NCI-H460 (cell line): ENCODE measurements at regions not wholly inside any gene's neighbourhood (a gene's known extent, or its start where the extent isn't known, plus 50 kb on each side); places are given as distances from the start of the nearest gene placed in this dataset.
"Not testable (repeated sequence)": the region's sequence is repeated elsewhere in the genome, so short reads cannot be mapped to it uniquely, and the experiment has no call there.

ENCODE experiments used
- DNase-seq: peaks from one replicate; pipeline ENCODE4 v3.0.0-alpha.2; 2016; ENCODE audit warnings: low read depth; ENCODE audit errors: extremely low read depth

- no peak for DNase-seq
These were observed 509.2 kb downstream of the CSNK1G3 start for GRCh38 chr5:124021066-124021641.

DNA sequence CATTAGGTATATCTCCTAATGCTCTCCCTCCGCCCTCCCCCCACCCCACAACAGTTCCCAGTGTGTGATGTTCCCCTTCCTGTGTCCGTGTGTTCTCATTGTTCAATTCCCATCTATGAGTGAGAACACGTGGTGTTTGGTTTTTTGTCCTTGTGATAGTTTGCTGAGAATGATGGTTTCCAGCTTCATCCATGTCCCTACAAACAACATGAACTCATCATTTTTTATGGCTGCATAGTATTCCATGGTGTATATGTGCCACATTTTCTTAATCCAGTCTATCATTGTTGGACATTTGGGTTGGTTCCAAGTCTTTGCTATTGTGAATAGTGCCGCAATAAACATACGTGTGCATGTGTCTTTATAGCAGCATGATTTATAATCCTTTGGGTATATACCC, 505.3 kb downstream of the CSNK1G3 start:
- not testable (repeated sequence) for DNase-seq

DNA sequence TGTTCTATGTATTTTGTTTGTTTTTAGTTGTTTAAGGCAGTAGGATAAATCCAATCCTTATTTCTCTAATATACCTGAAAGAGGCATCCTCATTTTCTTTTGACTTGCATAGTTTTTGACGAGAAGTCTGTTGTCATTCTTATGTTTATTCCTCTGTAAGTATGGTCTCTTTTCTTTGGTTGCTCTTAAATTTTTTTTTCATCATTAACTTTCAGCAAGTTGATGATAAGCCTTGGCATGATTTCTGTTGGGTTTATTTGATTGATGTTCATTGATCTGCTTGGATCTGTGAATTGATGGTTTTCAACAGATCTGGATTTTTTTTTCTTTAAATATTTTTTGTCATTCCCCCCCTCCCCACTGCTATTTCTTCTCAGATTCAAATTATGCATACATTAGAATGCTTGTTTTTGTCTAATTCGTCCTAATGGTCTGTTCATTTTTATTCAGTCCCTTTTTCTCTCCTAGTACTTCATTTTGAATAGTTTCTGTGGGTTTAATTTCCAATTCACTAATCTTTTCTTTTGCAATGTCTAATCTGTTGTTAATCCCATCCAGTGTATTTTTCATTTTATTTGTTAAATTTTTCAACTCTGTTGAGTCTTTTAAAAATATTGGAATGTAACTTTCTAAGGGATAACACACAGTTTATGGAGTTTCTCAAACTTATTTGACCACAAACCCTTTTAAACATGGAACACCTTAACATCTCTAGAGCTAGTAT, 495.9 kb downstream of the CSNK1G3 start:
- DNase-seq: no peak

- DNase-seq: no peak
These were observed 489.1 kb downstream of the CSNK1G3 start for GRCh38 chr5:124001036-124001615.

- no peak for DNase-seq
These were observed 488.6 kb downstream of the CSNK1G3 start for GRCh38 chr5:124000538-124000937.

GRCh38 chr5:123997462-123998215, 485.7 kb downstream of the CSNK1G3 start:
- DNase-seq: no peak

DNA sequence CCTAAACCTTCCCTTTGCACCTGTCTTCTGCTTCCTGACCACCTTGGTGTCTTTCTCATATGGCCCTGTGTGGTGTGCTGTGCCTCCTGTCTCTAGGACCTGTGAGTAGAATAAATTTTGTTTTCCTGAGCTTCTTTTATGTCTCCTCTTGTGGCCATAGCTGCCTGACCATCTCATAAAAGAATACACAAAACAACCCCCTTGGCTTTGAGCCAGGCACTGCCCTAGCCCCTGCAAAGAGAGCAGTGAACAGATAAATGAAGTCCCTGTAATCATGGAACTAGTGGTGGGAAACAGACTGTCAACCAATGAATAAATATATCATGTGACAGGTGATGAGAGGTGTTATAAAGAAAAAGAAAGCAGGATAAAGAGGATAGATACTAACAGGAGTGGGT, 485.1 kb downstream of the CSNK1G3 start:
- no peak for DNase-seq

DNA sequence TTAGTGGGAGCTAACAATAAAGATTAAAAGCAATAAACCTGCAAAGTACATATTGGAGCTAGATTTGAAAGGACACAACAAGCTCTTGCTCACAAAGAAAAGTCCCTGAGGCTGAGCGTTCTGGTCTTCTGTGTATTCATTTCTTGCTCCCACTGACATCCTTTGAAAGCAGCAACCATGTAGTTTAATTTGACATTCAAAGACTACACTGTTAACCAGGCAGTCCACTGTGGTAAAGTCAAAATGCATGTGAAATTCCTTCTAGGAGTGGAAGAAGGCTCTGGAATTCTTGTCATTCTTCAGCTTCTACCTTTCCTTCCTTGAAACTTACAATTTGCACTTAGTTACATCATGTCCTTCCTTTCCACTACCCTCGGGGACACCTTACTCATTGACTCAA, 480.7 kb downstream of the CSNK1G3 start:
- peak; percentile 9 for DNase-seq

GRCh38 chr5:123987956-123988355, 476.0 kb downstream of the CSNK1G3 start:
- no peak for DNase-seq

GRCh38 chr5:123976379-123977033, 464.5 kb downstream of the CSNK1G3 start:
- no peak for DNase-seq

- DNase-seq: not testable (repeated sequence)
These were observed 463.5 kb downstream of the CSNK1G3 start for GRCh38 chr5:123975521-123975920.

- no peak for DNase-seq
These were observed 454.8 kb downstream of the CSNK1G3 start for GRCh38 chr5:123966781-123967180.

DNA sequence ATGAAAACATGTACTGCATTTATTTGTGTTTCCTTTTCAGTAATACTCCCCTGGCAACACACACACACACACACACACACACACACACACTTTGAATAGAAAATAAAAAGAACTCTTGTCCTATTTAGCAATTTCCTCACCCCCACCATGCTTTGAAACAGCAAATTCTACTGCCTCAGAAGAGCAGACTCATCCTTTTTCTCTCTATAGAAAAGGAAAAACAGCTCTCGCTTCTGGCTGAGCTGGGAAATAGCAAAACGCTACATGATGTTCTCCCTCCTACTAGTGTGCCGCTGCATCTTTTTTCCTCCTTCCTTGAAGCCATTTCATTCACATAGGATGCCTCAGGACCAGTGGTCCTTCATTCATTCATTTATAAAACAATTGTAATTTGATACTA, 453.6 kb downstream of the CSNK1G3 start:
- DNase-seq: no peak

- DNase-seq: no peak
These were observed 452.9 kb downstream of the CSNK1G3 start for GRCh38 chr5:123964884-123965283.

DNA sequence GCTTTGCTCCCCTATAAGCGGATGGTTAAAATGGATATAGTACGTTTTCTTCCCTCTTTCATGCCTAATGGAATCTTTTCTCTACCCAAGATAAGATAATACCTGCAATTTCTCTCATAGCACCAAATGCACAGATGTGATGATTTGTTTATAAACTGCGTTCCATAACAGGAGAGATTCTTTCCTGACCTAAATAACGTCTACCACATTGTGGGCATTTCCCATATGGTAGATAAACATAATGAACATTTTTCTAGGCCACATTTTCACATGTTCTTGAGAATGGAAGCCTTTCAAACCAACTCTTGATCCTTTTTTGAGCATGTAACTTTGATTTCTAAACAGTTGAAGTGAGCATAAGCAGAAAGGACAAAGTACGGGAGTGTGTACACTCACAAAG, 448.5 kb downstream of the CSNK1G3 start:
- no peak for DNase-seq

DNA sequence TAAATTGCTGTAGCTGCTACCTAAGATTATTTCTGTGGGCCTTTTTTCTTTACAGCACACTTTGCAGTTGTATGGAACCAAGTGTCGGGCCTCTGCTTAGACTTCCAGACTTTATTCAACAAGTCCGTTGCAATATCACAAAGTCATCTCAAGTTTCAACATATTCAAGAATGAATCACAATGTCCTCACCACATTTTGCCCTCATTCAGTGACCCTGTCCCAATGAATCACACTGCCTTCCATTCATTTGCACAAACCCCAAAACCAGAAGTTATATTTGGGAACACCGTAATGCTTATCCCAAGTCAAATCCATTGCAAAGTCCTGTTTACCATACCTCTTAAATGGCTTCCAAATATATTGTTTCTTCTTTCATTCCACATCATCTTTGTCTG, 439.6 kb downstream of the CSNK1G3 start:
- DNase-seq: peak; percentile 36

DNA sequence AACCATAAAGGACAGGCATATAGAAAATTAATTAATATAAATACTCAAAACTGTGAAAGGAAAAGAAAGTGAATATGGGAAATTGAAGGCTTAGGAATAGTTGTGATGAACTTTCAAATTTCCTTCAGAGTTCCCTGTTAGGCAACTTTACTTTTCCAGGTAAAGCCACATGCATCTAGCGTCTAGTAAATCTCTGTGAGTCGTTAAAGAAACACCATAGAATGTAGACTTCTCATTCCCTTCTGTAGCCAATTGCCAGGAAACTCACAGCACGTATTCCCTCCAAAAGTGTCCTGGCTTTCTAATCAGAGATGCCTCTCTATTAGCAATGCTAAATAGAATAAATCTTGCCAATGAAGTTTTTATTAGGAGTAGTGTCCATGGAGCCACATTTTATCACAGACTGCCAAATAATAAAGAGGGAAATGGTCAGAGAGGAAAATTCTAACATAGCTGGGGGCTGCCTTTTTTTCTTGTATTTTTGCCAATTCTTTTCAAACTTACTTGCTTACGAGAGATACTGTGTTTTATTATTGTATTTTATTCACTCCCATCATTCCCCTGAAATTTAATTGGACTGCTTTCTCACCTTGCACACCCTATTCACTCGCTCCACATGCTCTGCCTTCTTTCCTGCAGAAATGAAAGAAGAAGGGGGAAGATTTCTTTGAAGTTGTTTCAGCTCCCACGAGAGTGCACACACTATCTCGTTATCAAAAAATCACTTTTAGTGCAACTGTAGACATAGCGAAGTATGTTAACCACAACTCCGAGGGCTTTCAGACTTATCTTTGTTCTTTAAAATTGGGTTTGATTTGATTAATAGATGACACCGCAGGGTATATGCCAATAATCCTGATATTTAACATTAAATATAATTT, 439.0 kb downstream of the CSNK1G3 start:
- DNase-seq: no peak

GRCh38 chr5:123949807-123950340, 437.9 kb downstream of the CSNK1G3 start:
- no peak for DNase-seq

DNA sequence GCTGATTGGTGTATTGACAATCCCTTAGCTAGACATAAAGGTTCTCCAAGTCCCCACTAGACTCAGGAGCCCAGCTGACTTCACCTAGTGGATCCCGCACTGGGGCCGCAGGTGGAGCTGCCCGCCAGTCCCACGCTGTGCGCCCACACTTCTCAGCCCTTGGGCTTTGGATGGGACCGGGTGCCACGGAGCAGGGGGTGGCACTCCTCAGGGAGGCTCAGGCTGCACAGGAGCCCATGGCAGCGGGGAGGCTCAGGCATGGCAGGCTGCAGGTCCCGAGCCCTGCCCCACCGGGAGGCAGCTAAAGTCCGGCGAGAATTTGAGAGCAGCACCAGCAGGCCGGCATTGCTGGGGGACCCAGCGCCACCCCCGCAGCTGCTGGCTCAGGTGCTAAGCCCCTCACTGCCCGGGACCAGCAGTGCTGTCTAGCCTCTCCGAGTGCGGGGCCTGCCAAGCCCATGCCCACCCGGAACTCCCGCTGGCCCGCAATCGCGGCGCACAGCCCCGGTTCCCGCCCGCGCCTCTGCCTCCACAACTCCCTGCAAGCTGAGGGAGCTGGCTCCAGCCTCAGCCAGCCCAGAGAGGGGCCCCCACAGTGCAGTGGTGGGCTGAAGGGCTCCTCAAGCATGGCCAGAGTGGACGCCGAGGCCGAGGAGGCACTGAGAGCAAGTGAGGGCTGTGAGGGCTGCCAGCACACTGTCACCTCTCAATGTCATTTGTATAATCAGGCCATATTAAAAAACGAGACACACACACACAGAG, 437.2 kb downstream of the CSNK1G3 start:
- no peak for DNase-seq
